ENCODE measurements at regions not wholly inside any gene's neighbourhood (a gene's known extent, or its start where the extent isn't known, plus 50 kb on each side); places are given as distances from the start of the nearest gene placed in this dataset.

- DNase-seq: no peak
Measured at GRCh38 chr2:104794441-104794840, 59.5 kb upstream of the POU3F3 start.
